ENCODE measurements at regions not wholly inside any gene's neighbourhood (a gene's known extent, or its start where the extent isn't known, plus 50 kb on each side); places are given as distances from the start of the nearest gene placed in this dataset.

DNA sequence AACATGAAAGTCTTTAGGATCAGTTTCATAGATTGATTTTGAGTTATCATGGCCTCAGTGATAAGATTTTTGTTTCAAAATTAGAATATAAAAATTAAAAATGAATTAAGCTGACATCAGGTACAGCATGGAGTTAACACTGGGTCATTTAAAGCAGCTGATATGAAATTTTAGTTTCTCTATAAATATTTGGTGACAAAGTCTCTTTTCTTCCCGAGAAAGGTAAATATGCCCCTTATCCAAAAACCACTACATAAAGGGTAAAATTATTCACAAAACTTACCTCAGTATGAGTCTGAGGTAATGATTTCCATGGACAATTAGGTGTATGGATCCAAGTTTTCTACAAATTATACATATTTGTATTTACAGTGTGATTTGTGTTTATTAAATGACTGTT, 121.5 kb upstream of the PJA2 start:
- DNase-seq, result no peak
- Histone ChIP-seq H3K27ac (no peak overlapping the region), H3K36me3 (no peaks in the 10 kb centered on the region), H3K4me3 (no peak overlapping the region), H3K9me3 (no peaks in the 10 kb centered on the region), H3K4me1 (no peaks in the 10 kb centered on the region), H3K27me3 (no peaks in the 10 kb centered on the region)
- no peak for TF ChIP-seq POLR2A (IDR thresholded peaks at IDR 0.05)
- no peak for TF ChIP-seq CTCF (IDR thresholded peaks at IDR 0.05)

GRCh38 chr5:109529987-109530386, 120.2 kb upstream of the PJA2 start:
- Histone ChIP-seq H3K27ac (no peak overlapping the region), H3K9me3 (no peaks in the 10 kb centered on the region), H3K4me3 (no peak overlapping the region), H3K27me3 (no peaks in the 10 kb centered on the region), H3K36me3 (no peaks in the 10 kb centered on the region), H3K4me1 (no peaks in the 10 kb centered on the region)
- TF ChIP-seq POLR2A (IDR thresholded peaks at IDR 0.05), result no peak
- no peak for TF ChIP-seq CTCF (IDR thresholded peaks at IDR 0.05)
- no peak for DNase-seq

DNA sequence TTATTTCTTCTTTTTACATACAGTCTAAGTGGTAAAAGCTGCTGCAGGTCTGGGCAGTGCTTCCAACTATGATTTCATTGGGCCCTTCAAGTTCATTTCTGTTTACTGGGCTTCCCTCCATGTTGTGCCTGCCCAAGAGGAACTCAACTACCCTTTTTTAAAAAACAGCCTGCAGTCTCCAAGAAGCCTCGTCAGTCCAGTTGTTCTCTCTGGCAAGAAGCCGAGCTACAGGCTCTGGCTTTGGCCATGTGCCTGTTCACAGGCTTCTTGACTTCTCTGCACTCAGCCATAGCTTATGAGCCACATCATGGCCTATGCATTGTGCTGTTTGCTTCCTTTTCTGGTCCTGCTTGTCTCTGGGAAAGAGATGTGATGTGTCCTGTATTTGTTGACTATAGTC, 119.7 kb upstream of the PJA2 start:
- H3K4me1 ChIP-seq, result no peaks in the 10 kb centered on the region
- TF ChIP-seq POLR2A (IDR thresholded peaks at IDR 0.05) (no peak), CTCF (IDR thresholded peaks at IDR 0.05) (no peak)
- H3K9me3 ChIP-seq, result no peaks in the 10 kb centered on the region
- no peaks in the 10 kb centered on the region for H3K27me3 ChIP-seq
- no peak overlapping the region for H3K27ac ChIP-seq
- H3K4me3 ChIP-seq, result no peak overlapping the region
- H3K36me3 ChIP-seq, result no peaks in the 10 kb centered on the region
- DNase-seq, result no peak

GRCh38 chr5:109524555-109524954, 114.8 kb upstream of the PJA2 start:
- Histone ChIP-seq H3K36me3 (no peaks in the 10 kb centered on the region), H3K4me1 (no peaks in the 10 kb centered on the region), H3K27me3 (no peaks in the 10 kb centered on the region), H3K27ac (no peak overlapping the region), H3K4me3 (no peak overlapping the region), H3K9me3 (no peaks in the 10 kb centered on the region)
- TF ChIP-seq POLR2A (IDR thresholded peaks at IDR 0.05) (no peak), CTCF (IDR thresholded peaks at IDR 0.05) (no peak)
- no peak for DNase-seq

DNA sequence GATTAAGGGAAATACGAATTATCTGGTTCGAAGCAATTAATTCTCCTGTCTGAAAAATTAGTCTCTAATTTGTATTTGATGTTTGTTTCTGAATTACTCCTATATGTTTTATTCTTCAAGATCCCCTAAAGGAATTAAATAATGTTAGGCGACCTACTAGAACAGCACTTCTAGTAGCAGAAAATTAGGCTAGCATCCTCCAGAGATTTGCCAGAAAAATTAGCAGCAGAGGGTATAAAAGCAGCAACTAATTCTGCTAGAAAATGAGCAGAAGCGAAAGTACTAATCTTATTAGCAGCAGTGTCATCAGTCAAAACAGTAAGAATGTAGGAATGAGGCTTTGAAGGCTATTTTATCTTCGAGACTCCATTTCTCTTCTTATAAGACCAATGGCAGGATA, 114.3 kb upstream of the PJA2 start:
- H3K27ac ChIP-seq, result no peak overlapping the region
- H3K27me3 ChIP-seq, result no peaks in the 10 kb centered on the region
- H3K4me1 ChIP-seq, result no peaks in the 10 kb centered on the region
- no peak overlapping the region for H3K4me3 ChIP-seq
- no peaks in the 10 kb centered on the region for H3K9me3 ChIP-seq
- H3K36me3 ChIP-seq, result no peaks in the 10 kb centered on the region
- TF ChIP-seq POLR2A (IDR thresholded peaks at IDR 0.05) (no peak), CTCF (IDR thresholded peaks at IDR 0.05) (no peak)
- no peak for DNase-seq

GRCh38 chr5:109522404-109522803, 112.6 kb upstream of the PJA2 start:
- Histone ChIP-seq H3K36me3 (no peaks in the 10 kb centered on the region), H3K9me3 (no peaks in the 10 kb centered on the region), H3K4me1 (no peaks in the 10 kb centered on the region), H3K4me3 (no peak overlapping the region), H3K27ac (no peak overlapping the region), H3K27me3 (no peaks in the 10 kb centered on the region)
- no peak for DNase-seq
- TF ChIP-seq CTCF (IDR thresholded peaks at IDR 0.05), result no peak
- TF ChIP-seq POLR2A (IDR thresholded peaks at IDR 0.05), result no peak

Measured in Peyer's patch (tissue), 4 donors.